H1 (cell line): ENCODE measurements at regions not wholly inside any gene's neighbourhood (a gene's known extent, or its start where the extent isn't known, plus 50 kb on each side); places are given as distances from the start of the nearest gene placed in this dataset.

Source experiments
- CTCF ChIA-PET: fragments of 300-600 bp; sonication (Branson Sonifier 250); formaldehyde crosslinking; loops from one replicate; lab custom pipeline; 2021; ENCODE audit not compliant: partially characterized antibody; lab: Charles Lee
- POLR2A ChIA-PET: fragments of 300-600 bp; sonication (Branson Sonifier 250); formaldehyde crosslinking; loops from one replicate; lab custom pipeline; 2021; ENCODE audit warnings: inconsistent platforms; ENCODE audit not compliant: partially characterized antibody; lab: Charles Lee
- DNase-seq, 2 experiments: peaks; one replicate each; pipeline versions ENCODE4 v3.0.0 to v3.0.0-alpha.2; 2010 to 2022; ENCODE audit warnings: low spot score in 2 of 2, low read depth in 1 of 2, mixed read lengths in 1 of 2
- FAIRE-seq: peaks from 2 replicates; lab custom pipeline; 2011; peaks lifted over from hg19 to GRCh38; lab: Jason Lieb, UNC
- H2AFZ ChIP-seq: 2 replicates; pipeline ENCODE4 v1.8.1; 2012; ENCODE audit warnings: low read length, inconsistent platforms
- H2AK5ac ChIP-seq: 2 replicates; pipeline ENCODE4 v1.6.1; 2013; ENCODE audit warnings: low read depth, low read length
- H2BK120ac ChIP-seq: replicated peaks from 2 replicates; pipeline ENCODE3; 2013; ENCODE audit warnings: low read depth, low read length, inconsistent platforms
- H2BK12ac ChIP-seq: 2 replicates; pipeline ENCODE4 v1.6.1; 2013; ENCODE audit warnings: low read depth, low read length
- H2BK15ac ChIP-seq: 2 replicates; pipeline ENCODE4 v1.6.1; 2013; ENCODE audit warnings: low read length
- H2BK20ac ChIP-seq: 2 replicates; pipeline ENCODE4 v1.6.1; 2013; ENCODE audit warnings: low read length
- H2BK5ac ChIP-seq: 2 replicates; pipeline ENCODE4 v1.6.1; 2013; ENCODE audit warnings: low read depth, low read length
- H3K14ac ChIP-seq: 2 replicates; pipeline ENCODE4 v1.6.1; 2013; ENCODE audit warnings: inconsistent platforms; ENCODE audit not compliant: insufficient read length
- H3K18ac ChIP-seq: 2 replicates; pipeline ENCODE4 v1.6.1; 2013; ENCODE audit warnings: low read length; ENCODE audit errors: extremely low read depth
- H3K23ac ChIP-seq: 2 replicates; pipeline ENCODE4 v1.6.1; 2013; ENCODE audit warnings: inconsistent platforms; ENCODE audit not compliant: insufficient read length
- H3K23me2 ChIP-seq: 2 replicates; pipeline ENCODE4 v1.6.1; 2013; ENCODE audit warnings: low read depth, low read length
- H3K27ac ChIP-seq: 2 replicates; pipeline ENCODE4 v1.6.1; 2011; ENCODE audit warnings: low read depth, low read length, inconsistent platforms
- H3K27me3 ChIP-seq, 4 experiments: replicated peaks in 1 of 4; 1 replicate in 1 of 4; 2 replicates in 3 of 4; pipeline versions ENCODE4 v1.6.1 to v1.8.1; 2011 to 2013; ENCODE audit warnings: low read length in 3 of 4, mild to moderate bottlenecking in 3 of 4, inconsistent platforms in 2 of 4, mixed read lengths in 2 of 4, moderate library complexity in 1 of 4; ENCODE audit not compliant: control insufficient read depth in 3 of 4, insufficient read depth in 3 of 4; ENCODE audit errors: extremely low read depth in 1 of 4
- H3K36me3 ChIP-seq, 4 experiments: 2 replicates each; pipeline versions ENCODE4 v1.6.1 to v1.8.1; 2011 to 2013; ENCODE audit warnings: mild to moderate bottlenecking in 4 of 4, low read length in 3 of 4, moderate library complexity in 2 of 4, control low read depth in 1 of 4, inconsistent platforms in 1 of 4; ENCODE audit not compliant: insufficient read depth in 4 of 4, control insufficient read depth in 2 of 4
- H3K4ac ChIP-seq: replicated peaks from 2 replicates; pipeline ENCODE3; 2013; ENCODE audit warnings: low read length, low read depth, mixed read lengths, inconsistent platforms; ENCODE audit not compliant: insufficient read length
- H3K4me1 ChIP-seq, 4 experiments: replicated peaks in 1 of 4; 1 replicate in 1 of 4; 2 replicates in 3 of 4; pipeline versions ENCODE4 v1.6.1 to v1.8.1; 2011 to 2013; ENCODE audit warnings: low read length in 3 of 4, inconsistent platforms in 2 of 4, mixed read lengths in 1 of 4; ENCODE audit not compliant: insufficient read depth in 4 of 4, control insufficient read depth in 3 of 4
- H3K4me2 ChIP-seq, 2 experiments: 2 replicates each; pipeline versions ENCODE4 v1.6.1 to v1.8.1; 2011 to 2013; ENCODE audit warnings: low read depth in 2 of 2, low read length in 2 of 2, control low read depth in 1 of 2, inconsistent platforms in 1 of 2, mild to moderate bottlenecking in 1 of 2; ENCODE audit not compliant: insufficient read depth in 1 of 2
- H3K4me3 ChIP-seq, 4 experiments: fragments of 200-600, 300-600 bp in 1 of 4; sonication (generic), shearing (Covaris generic), sonication (Bioruptor Twin) in 1 of 4; 2 replicates each; pipeline versions ENCODE4 v1.5.1 to v1.8.1; 2011 to 2016; ENCODE audit warnings: low read length in 4 of 4, low read depth in 3 of 4, control low read depth in 2 of 4, inconsistent platforms in 2 of 4, mild to moderate bottlenecking in 2 of 4, mixed read lengths in 1 of 4, moderate library complexity in 1 of 4; ENCODE audit not compliant: insufficient read depth in 2 of 4; ENCODE audit errors: extremely low read depth in 1 of 4
- H3K56ac ChIP-seq: replicated peaks from 2 replicates; pipeline ENCODE3; 2013; ENCODE audit warnings: low read depth, mild to moderate bottlenecking, mixed read lengths, low read length, inconsistent platforms; ENCODE audit not compliant: insufficient read length
- H3K79me1 ChIP-seq: 2 replicates; pipeline ENCODE4 v1.6.1; 2013; ENCODE audit warnings: low read depth, low read length, control low read depth
- H3K79me2 ChIP-seq, 2 experiments: 2 replicates each; pipeline versions ENCODE4 v1.6.1 to v1.8.1; 2012 to 2013; ENCODE audit warnings: low read length in 2 of 2, mild to moderate bottlenecking in 2 of 2, inconsistent platforms in 1 of 2; ENCODE audit not compliant: insufficient read depth in 2 of 2, control insufficient read depth in 1 of 2
- H3K9ac ChIP-seq, 4 experiments: replicated peaks in 1 of 4; 1 replicate in 1 of 4; 2 replicates in 3 of 4; pipeline versions ENCODE4 v1.6.1 to v1.8.1; 2011 to 2013; ENCODE audit warnings: low read depth in 3 of 4, low read length in 3 of 4, control low read depth in 2 of 4, mild to moderate bottlenecking in 2 of 4, moderate library complexity in 2 of 4, inconsistent platforms in 1 of 4; ENCODE audit errors: extremely low read depth in 1 of 4
- H3K9me3 ChIP-seq, 2 experiments: 2 replicates each; pipeline versions ENCODE4 v1.6.1 to v1.8.1; 2012 to 2013; ENCODE audit warnings: mild to moderate bottlenecking in 2 of 2, moderate library complexity in 2 of 2, control low read depth in 1 of 2, inconsistent platforms in 1 of 2, low read depth in 1 of 2, low read length in 1 of 2, mixed read lengths in 1 of 2; ENCODE audit not compliant: insufficient read depth in 2 of 2
- H4K20me1 ChIP-seq, 2 experiments: replicated peaks in 1 of 2; 2 replicates each; pipeline versions ENCODE3 to v1.8.1; 2011 to 2013; ENCODE audit warnings: inconsistent platforms in 2 of 2, low read length in 2 of 2, mild to moderate bottlenecking in 1 of 2; ENCODE audit not compliant: insufficient read depth in 2 of 2, control insufficient read depth in 1 of 2
- H4K5ac ChIP-seq: 2 replicates; pipeline ENCODE4 v1.6.1; 2013; ENCODE audit warnings: low read length, low read depth, mixed read lengths, inconsistent platforms; ENCODE audit not compliant: insufficient read length
- H4K8ac ChIP-seq: 2 replicates; pipeline ENCODE4 v1.8.0; 2013; ENCODE audit warnings: mild to moderate bottlenecking, moderate library complexity, low read length, inconsistent platforms; ENCODE audit not compliant: insufficient read depth; ENCODE audit errors: extremely low read depth
- H4K91ac ChIP-seq: replicated peaks from 2 replicates; pipeline ENCODE3; 2013; ENCODE audit warnings: low read length, mixed read lengths, inconsistent platforms; ENCODE audit not compliant: insufficient read length
- CEBPB ChIP-seq: IDR thresholded peaks from 2 replicates; pipeline ENCODE4 v1.6.1; 2012; ENCODE audit warnings: low read depth, low read length
- EGR1 ChIP-seq: IDR thresholded peaks from 2 replicates; pipeline ENCODE4 v1.6.1; 2011; ENCODE audit warnings: low read depth, low read length, borderline replicate concordance
- POLR2A ChIP-seq, 2 experiments: IDR thresholded peaks; 1 replicate in 1 of 2; 2 replicates in 1 of 2; pipeline ENCODE4 v1.6.1; 2011; ENCODE audit warnings: low read depth in 2 of 2, low read length in 2 of 2, mild to moderate bottlenecking in 2 of 2; ENCODE audit errors: control extremely low read depth in 1 of 2
- SIRT6 ChIP-seq: IDR thresholded peaks from one replicate; pipeline ENCODE4 v1.7.1; 2012; ENCODE audit warnings: low read length, inconsistent platforms
- WGBS, 2 experiments: shearing (Covaris generic) in 1 of 2; methylation state at CpG; one replicate each; pipeline versions ENCODE4 v1.1.6 to v1.1.7; 2013 to 2015; ENCODE audit warnings: low lambda C conversion rate in 2 of 2, mixed read lengths in 2 of 2, inconsistent platforms in 1 of 2, low coverage in 1 of 2, missing lambda C conversion rate in 1 of 2; ENCODE audit not compliant: insufficient replicate concordance in 2 of 2, insufficient coverage in 1 of 2, insufficient read length in 1 of 2; ENCODE audit errors: extremely low coverage in 1 of 2, missing lambda C conversion rate in 1 of 2; 5-methylcytosine and 5-hydroxymethylcytosine counted together

DNA sequence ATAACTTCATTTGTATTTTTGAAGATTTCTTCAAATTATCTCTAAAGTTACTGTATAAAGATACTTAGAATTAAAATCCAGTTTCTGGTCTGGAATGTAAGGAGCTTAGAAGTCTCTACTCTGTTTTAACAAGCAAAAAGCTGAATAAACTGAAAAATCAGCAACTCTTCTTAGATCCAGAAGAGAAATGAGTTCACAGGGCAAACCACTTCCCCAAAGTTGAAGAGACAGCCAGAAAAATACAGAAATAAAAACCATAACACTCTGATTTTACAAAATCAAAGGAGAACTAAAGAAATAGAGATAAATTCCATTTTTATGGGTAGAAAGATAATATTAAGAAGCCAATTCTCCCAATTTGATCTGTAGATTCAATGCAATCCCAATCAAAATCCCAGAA is 1166.8 kb downstream of the ADGRL3 start (continued):
- TF ChIP-seq POLR2A (IDR thresholded peaks at IDR 0.05; ENCODE audit: control extremely low read depth in 1 of 2, low read depth in 2 of 2, low read length in 2 of 2), result no peak

DNA sequence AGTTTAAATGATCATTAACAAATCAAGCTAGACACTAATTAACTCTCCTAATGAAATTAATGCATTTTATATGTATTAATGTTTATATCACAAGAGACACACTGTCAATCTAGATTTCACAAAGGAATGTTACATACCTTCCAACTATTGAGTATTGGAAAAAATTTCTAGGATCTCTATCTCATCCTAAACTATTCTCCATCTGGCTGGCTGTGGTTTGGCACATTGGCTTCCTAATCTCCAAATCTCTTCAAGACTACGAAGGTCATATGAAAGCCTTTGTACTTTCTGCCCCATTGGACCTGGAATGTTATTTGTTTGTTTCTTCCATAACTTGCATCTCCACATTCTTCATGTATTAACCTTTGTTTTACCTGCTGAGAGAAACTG is 1160.0 kb downstream of the ADGRL3 start:
- H2BK12ac ChIP-seq, result no peak overlapping the region
- no peaks in the 10 kb centered on the region for H3K4me1 ChIP-seq
- no peak for FAIRE-seq

More for the DNA sequence above, 1160.0 kb downstream of the ADGRL3 start:
- no peaks in the 10 kb centered on the region for H3K79me1 ChIP-seq
- H3K14ac ChIP-seq, result no peak overlapping the region
- H3K23ac ChIP-seq, result no peak overlapping the region
- no peak overlapping the region for H4K5ac ChIP-seq
- H3K23me2 ChIP-seq, result no peaks in the 10 kb centered on the region
- H2BK120ac ChIP-seq, result no peak overlapping the region
- H3K4me3 ChIP-seq, result no peak overlapping the region
- ChIA-PET POLR2A (no interaction called here), CTCF (no interaction called here)
- H4K91ac ChIP-seq, result no peak overlapping the region
- H2AFZ ChIP-seq, result no peak overlapping the region
- no peak for DNase-seq
- no peaks in the 10 kb centered on the region for H3K27me3 ChIP-seq
- whole genome bisulfite sequencing, 2 experiments, result 83% methylated on average over 1 of the region's 1 CpG; no CpG with 5 or more reads in 1 of the 2 experiments
- H2AK5ac ChIP-seq, result no peak overlapping the region
- TF ChIP-seq EGR1, result no peak
- TF ChIP-seq SIRT6, result no peak
- no peak for TF ChIP-seq CEBPB
- no peak overlapping the region for H2BK20ac ChIP-seq
- no peak overlapping the region for H4K8ac ChIP-seq
- H3K18ac ChIP-seq, result no peak overlapping the region
- H3K36me3 ChIP-seq, result no peaks in the 10 kb centered on the region
- H2BK15ac ChIP-seq, result no peak overlapping the region
- H3K9me3 ChIP-seq, result no peaks in the 10 kb centered on the region
- H3K56ac ChIP-seq, result no peak overlapping the region
- H4K20me1 ChIP-seq, result no peaks in the 10 kb centered on the region
- no peak overlapping the region for H3K4ac ChIP-seq
- H3K27ac ChIP-seq, result no peak overlapping the region
- no peak overlapping the region for H2BK5ac ChIP-seq
- H3K4me2 ChIP-seq, result no peak overlapping the region
- no peak overlapping the region for H3K9ac ChIP-seq
- no peaks in the 10 kb centered on the region for H3K79me2 ChIP-seq
